C4-2B (cell line): ENCODE measurements at regions not wholly inside any gene's neighbourhood (a gene's known extent, or its start where the extent isn't known, plus 50 kb on each side); places are given as distances from the start of the nearest gene placed in this dataset.

Source experiments
- H3K27ac ChIP-seq: fragments of 450-650 bp; 2 replicates; pipeline ENCODE4 v1.5.1; 2017
- ZFX ChIP-seq: fragments of 450-650 bp; IDR thresholded peaks from 2 replicates; pipeline ENCODE4 v1.6.1; 2017
- TF ChIP-seq, protein P1 (sequence below): fragments of 450-650 bp; conservative IDR thresholded peaks from 2 replicates; pipeline ENCODE4 v1.5.1; 2017; ENCODE audit warnings: mild to moderate bottlenecking

DNA sequence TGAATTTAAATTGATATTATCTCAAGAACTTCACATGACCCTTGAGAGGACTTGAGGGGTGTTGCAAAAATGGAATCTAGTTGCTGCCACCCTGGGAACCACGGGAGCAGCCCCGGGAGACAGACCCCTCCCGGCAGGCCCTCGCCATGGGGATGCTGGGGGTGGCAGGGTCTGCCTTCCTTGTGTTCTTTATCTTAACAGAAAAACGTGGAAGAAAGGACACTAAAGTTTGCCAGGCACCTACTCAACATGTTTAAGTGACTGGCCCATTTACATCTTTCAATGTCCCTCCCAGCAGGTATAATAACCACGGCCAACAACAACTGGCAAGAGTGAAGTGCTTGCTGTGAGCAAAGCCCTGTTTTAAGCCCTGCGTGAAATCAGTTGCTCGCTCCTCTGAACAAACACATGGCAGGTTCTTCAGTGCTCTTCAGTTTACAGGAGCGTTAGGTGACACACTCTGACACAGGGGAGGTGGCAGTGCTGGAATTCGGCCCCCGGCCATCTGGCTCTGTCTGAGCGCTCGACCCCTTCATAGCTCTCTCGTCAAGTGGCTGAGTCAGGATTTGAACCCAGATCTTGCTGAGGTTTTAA is 112.5 kb downstream of the ASB7 start:
- TF ChIP-seq ZFX = no peak
- TF ChIP-seq, protein P1, sequence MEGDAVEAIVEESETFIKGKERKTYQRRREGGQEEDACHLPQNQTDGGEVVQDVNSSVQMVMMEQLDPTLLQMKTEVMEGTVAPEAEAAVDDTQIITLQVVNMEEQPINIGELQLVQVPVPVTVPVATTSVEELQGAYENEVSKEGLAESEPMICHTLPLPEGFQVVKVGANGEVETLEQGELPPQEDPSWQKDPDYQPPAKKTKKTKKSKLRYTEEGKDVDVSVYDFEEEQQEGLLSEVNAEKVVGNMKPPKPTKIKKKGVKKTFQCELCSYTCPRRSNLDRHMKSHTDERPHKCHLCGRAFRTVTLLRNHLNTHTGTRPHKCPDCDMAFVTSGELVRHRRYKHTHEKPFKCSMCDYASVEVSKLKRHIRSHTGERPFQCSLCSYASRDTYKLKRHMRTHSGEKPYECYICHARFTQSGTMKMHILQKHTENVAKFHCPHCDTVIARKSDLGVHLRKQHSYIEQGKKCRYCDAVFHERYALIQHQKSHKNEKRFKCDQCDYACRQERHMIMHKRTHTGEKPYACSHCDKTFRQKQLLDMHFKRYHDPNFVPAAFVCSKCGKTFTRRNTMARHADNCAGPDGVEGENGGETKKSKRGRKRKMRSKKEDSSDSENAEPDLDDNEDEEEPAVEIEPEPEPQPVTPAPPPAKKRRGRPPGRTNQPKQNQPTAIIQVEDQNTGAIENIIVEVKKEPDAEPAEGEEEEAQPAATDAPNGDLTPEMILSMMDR = no peak
- H3K27ac ChIP-seq = no peak overlapping the region

DNA sequence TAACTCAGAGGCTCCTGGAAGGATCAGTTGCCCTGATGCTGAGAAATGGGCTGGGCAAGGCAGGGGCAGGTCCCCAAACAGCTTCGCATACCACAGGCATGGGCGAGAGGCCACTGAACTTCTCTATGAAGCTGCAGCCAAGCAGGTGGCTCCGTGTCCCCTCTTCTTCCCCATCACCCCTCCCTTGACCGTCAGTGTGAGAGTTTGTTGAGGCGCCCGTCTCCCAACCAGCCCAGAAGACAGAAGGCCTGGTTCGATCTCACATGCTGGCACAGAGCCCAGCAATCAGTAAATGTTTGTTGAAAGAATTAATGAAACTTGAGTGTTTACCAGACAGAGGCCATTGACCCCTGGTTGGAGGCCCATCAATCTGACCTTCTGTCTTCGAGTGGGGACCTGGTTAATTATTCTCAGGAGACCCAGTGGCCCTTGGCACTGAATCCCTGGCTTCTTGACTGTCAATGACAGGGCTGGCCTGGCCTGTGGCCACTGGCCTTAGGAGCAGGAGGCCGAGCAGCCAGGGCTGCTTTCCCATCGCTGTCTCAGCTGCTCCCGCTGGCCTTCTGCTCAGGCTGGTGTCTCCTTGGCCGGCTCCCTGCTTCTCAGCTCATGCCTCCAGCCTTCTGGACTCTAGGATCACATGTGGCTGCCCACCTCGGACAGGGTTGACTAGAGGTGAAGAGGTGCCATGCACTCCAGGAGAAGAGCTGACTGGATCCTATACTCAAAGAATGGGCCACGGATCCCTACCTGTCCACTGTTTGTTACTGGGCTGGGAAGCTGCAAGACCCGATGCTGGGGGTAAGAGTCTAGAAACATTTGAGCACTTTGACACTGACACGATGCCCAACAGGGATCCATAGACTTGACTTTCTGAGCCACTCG is 113.4 kb downstream of the ASB7 start:
- no peak overlapping the region for H3K27ac ChIP-seq
- TF ChIP-seq, protein P1 = no peak
- no peak for TF ChIP-seq ZFX

DNA sequence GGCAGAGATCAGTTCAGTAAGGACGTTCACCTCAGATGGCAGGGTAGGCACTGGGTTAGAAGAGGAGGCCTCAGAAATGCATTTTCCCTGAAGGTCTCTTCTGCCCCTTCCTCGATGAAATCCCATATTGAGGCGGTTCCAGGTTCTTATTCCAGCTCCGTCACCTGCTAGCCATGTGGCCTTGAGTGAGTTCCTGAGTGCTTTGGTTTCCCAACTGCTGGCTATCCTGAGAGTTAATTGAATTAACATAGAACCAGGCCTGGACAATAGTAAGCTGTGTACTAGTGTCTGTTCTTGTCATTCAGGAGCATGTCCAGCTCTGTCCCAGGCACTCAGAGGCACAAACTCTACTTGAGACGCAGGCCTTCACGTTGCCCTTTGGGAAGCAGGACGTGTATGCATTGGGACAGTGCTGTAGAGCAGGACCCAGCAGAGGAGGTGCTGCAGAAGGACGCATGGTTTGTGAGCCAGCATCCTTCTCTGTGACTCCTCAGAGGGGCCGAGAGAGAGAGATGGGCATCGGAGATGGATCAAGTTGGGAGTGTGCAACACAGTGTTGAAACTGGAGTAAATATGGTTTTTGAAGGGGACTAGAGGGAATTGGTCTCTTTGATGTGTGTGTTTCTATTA is 114.2 kb downstream of the ASB7 start:
- TF ChIP-seq ZFX = no peak
- TF ChIP-seq, protein P1 = no peak
- H3K27ac ChIP-seq = no peak overlapping the region

DNA sequence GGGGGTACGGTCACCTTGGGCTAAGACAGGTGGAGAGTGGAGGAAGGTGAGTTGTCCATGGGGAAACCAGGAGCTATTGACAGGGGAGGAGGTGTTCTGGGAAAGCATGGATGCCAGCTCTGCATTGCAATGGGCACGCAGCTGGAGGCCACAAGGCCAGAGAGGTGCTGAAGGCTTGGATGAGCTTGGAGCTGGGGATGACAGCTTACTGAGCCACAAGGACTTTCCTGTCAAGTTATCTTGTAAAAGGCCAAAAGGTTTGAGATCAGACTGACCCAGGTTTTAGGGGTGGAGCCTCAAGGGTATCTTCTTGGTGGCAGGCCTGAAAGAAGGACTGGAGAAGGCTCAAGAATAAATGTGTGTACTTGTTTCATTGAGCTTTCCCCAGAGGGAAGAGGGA is 115.2 kb downstream of the ASB7 start:
- TF ChIP-seq, protein P1 = no peak
- TF ChIP-seq ZFX = no peak
- no peak overlapping the region for H3K27ac ChIP-seq

DNA sequence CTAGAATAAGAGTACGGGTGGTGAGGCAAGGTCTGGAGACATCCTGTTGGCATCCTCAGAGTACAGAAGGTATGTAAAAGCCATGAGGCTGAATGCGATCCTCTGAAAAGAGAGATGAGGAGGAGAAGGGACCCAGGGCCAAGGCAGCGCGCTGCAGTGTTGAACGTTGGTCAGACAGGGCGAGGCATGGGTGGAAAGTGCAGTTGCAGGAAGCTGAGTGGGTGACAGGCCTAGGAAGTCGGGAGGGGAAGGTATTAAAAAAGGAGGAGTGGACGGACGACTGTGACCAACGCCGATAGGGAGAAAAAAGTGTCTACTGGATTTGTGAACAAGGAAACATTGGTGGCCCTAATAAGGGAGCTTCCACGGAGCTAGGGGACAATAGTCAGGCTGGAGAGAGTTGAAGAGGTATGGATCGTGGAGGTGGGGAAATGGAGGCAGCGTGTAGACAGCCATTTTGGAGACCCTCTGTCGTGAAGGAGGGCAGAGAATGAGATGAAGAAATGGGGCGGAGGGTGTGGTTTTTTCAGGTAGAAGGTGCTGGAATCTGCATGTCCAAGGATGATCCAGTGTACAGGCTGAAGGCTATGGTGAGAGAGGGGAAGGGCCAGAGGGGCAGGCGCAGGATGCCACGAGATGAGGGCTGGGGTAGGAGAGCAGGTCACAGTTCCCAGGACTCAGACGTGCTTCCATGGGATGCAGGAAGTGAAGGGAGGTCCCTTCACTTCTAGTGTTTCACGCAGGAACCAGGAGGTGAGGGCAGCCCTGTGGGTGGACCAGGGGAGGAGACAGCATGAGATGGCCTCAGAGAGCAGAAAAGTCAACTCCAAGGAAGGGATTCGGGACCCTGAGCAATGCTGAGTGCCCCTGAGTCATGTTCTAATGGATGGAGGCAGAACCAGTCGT is 115.9 kb downstream of the ASB7 start:
- no peak overlapping the region for H3K27ac ChIP-seq
- no peak for TF ChIP-seq ZFX
- TF ChIP-seq, protein P1 = no peak

DNA sequence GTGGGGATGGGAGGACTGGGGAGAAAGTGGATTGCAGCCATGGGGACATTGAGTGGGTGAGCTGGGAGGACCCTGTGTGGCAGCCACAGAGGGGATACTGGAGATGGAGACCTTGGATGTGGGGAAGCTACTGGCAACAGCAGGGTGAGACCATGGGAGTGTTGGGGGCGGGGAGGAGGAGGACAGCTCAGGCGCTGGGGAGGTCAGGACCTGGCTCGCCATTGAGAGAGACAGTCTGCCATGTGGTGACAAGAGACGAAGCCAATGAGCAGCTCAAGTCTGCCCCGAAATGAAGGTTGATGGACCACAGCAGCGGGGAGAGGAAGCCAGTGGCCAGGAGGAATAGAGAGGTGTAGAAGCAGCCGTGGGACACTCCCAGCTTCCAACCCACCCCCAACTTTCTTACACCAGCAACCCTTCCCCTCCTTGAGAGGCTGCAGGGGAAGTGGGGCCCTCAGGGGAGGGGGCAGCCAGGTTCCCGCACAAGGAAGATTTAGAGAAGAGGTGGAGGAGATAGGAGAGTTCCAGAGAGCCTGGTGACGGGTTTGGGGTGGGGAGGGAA is 118.1 kb downstream of the ASB7 start:
- H3K27ac ChIP-seq = peak overlapping the region; percentile 71
- TF ChIP-seq ZFX = no peak
- TF ChIP-seq, protein P1 = no peak
